ENCODE measurements at regions not wholly inside any gene's neighbourhood (a gene's known extent, or its start where the extent isn't known, plus 50 kb on each side); places are given as distances from the start of the nearest gene placed in this dataset.

DNA sequence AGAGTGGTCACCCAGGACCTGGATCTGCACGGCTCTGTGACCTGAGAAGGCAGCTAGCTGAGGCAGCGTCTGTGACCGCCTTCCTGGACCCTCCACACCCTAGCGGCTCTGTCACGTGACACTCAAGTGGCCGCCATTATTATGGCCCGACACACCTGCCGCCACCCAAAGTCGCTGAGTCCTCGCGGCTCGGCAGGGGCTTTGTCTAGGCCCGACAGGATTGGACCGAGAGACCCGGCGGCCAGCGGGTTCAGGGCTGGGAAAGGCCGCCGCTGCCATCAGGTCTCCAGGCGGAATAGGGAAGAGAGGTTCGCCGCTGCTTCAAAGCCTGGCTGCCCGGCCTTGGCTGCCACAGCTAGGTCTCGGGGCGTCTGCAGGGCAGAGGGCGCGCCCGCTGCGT, 1162.5 kb upstream of the LRRTM1 start:
- no peak for TF ChIP-seq JUNB (IDR thresholded peaks at IDR 0.05)
- TF ChIP-seq MAFK (IDR thresholded peaks at IDR 0.05; ENCODE audit: partially characterized antibody): no peak
- TF ChIP-seq ZFP36 (IDR thresholded peaks at IDR 0.05; ENCODE audit: borderline replicate concordance, partially characterized antibody): no peak
- TF ChIP-seq, protein P1, sequence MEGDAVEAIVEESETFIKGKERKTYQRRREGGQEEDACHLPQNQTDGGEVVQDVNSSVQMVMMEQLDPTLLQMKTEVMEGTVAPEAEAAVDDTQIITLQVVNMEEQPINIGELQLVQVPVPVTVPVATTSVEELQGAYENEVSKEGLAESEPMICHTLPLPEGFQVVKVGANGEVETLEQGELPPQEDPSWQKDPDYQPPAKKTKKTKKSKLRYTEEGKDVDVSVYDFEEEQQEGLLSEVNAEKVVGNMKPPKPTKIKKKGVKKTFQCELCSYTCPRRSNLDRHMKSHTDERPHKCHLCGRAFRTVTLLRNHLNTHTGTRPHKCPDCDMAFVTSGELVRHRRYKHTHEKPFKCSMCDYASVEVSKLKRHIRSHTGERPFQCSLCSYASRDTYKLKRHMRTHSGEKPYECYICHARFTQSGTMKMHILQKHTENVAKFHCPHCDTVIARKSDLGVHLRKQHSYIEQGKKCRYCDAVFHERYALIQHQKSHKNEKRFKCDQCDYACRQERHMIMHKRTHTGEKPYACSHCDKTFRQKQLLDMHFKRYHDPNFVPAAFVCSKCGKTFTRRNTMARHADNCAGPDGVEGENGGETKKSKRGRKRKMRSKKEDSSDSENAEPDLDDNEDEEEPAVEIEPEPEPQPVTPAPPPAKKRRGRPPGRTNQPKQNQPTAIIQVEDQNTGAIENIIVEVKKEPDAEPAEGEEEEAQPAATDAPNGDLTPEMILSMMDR (IDR thresholded peaks at IDR 0.05): no peak
